ENCODE measurements at regions not wholly inside any gene's neighbourhood (a gene's known extent, or its start where the extent isn't known, plus 50 kb on each side); places are given as distances from the start of the nearest gene placed in this dataset.

GRCh38 chr20:63080411-63080810, 73.6 kb upstream of the BHLHE23 start:
- no peak for TF ChIP-seq CTCF (IDR thresholded peaks at IDR 0.05)
- TF ChIP-seq MXI1 (IDR thresholded peaks at IDR 0.05; ENCODE audit: low read depth, low read length), result no peak
- TF ChIP-seq USF2 (IDR thresholded peaks at IDR 0.05; ENCODE audit: borderline replicate concordance, low read depth, low read length), result no peak
- TF ChIP-seq ZBTB33 (IDR thresholded peaks at IDR 0.05; ENCODE audit: borderline replicate concordance, low read depth), result no peak

Data from SK-N-SH (cell line).